HPDE6-E6E7 (cell line): ENCODE measurements at regions not wholly inside any gene's neighbourhood (a gene's known extent, or its start where the extent isn't known, plus 50 kb on each side); places are given as distances from the start of the nearest gene placed in this dataset.

Experiments
- DNase-seq: peaks from one replicate; pipeline ENCODE4 v3.0.0; 2011; ENCODE audit warnings: missing footprints; ENCODE audit errors: extremely low spot score

GRCh38 chr10:3523309-3524050, 261.5 kb downstream of the KLF6 start:
- no peak for DNase-seq

DNA sequence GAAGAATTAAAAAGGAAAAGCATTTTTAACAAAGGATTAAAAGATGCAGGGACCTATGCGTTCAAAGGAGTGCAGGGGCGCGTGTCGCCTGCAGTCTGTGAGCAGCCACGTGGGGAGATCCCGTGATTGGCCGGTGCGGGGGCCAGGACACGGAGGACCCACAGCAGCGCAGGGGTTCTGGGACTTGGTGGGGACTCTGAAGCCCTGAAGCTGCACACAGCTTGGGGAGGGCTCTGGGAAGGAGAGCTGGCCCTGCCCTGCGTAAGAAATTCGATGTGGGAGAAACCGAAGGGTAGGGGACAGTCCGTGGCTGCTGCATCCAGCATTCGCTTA, 268.1 kb downstream of the KLF6 start:
- no peak for DNase-seq

DNA sequence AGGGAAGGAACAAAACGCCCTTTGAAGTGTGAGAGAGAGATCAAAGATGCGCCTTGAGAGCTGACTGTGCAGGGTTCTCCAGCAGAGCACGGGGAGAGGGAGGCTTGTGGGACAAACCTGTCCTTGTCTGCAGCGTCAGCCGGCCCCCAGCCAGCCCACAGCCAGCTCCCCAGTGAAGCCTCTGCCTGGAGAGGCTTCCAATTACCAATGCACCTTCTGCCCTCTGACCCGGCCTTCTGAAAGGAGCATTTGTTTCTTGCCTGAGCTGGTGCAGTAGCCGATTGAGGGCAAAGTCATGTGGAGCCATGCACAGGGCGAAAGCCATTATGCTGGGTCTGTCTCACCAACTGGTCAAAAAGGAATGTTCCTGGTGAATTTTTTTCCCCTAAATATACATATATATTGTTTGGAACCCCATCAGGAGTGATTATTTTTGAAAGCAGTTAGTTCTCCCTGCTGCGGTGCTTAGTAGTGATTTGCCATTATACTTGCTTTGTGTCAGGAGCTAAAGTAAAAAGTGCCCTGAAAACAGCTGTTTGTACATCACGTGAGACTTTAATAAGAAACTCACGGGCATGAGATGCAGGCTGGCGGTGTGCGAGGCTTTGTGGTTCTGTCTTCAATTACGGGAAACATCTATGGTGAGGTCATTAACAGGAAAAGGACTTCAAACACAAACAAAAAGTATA, 268.6 kb downstream of the KLF6 start:
- DNase-seq = no peak

GRCh38 chr10:3514691-3515090, 270.3 kb downstream of the KLF6 start:
- DNase-seq = no peak

DNA sequence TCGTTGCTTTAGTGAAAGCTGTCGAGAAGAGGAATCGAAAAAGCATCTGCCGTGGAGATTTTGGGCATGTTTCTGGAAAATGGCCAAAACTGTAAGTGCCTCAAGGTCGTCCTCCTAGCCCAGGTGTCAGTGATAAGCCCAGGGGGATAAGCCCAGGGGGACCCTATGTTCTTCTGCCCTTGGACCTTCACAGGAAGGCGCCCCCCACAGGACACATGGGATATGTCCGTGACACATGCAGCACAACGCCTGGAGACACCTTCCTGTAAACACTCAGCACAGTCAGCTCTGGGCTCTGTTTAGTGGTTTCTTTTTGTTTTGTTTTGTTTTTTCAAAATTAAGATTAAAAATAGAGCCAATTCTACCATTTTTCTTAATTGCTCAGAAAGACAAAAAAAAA, 272.7 kb downstream of the KLF6 start:
- DNase-seq = no peak

DNA sequence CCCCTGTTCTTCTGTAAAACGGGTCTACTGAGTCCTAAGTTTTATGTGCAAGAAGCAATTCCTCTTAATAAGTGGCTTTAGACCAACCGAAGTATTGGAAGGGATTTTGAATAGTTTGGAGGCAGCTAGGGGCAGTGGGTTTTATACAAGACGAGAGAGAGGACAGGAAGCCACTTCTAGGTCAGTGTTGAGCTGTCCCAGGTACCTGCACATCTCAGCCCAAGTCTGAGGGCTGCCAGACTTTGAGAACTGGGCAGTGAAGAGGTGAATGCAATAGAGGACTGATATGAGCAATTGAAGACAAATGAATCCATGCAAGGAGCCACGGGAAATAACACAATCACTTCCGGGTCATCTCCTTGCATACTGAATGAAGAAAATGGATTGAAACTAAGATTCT, 273.5 kb downstream of the KLF6 start:
- no peak for DNase-seq

- DNase-seq = no peak
These were observed 274.3 kb downstream of the KLF6 start for GRCh38 chr10:3510741-3511140.

DNA sequence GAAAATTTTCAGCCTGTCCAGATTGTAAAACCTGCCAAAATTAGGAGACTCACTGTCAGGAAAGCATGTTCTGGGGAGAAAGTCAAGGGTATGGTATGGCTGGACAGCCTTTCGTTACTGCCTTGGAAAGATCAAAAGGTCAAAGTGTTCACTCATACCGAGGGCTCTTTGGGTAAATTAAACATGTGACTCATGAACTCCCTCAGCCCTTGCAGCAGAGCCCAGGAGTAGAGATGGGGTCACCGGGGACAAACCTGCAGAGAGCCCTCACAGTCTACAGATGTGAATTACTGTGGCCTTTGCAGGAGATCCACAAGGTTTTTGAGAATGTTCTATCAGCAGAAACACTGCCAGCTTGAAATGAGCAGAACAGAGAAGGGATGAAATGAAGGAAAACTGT, 275.7 kb downstream of the KLF6 start:
- no peak for DNase-seq

- no peak for DNase-seq
These were observed 281.7 kb downstream of the KLF6 start for GRCh38 chr10:3503299-3503698.

GRCh38 chr10:3502673-3503072, 282.3 kb downstream of the KLF6 start:
- no peak for DNase-seq

GRCh38 chr10:3500408-3500856, 284.6 kb downstream of the KLF6 start:
- DNase-seq = no peak

GRCh38 chr10:3499120-3499519, 285.9 kb downstream of the KLF6 start:
- DNase-seq = no peak

GRCh38 chr10:3497581-3497980, 287.4 kb downstream of the KLF6 start:
- no peak for DNase-seq

GRCh38 chr10:3496138-3496537, 288.9 kb downstream of the KLF6 start:
- DNase-seq = no peak

DNA sequence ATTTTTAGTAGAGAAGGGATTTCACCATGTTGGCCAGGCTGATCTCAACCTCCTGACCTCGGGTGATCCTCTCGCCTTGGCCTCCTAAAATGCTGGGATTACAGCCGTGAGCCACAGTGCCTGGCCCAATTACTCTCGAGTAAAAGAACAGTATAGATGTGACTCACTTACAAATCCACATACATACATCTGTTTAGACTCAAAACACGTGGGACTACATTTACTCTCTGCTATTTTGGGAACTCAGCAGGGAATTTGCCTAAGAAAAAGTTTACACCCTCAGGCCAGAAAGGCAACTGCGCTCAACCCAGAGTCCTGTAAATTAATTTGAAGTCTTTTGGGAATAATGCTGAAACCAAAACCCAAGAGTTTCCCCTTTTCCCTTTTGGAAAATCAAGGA, 289.7 kb downstream of the KLF6 start:
- DNase-seq = no peak

GRCh38 chr10:3494838-3495230, 290.2 kb downstream of the KLF6 start:
- no peak for DNase-seq

GRCh38 chr10:3494131-3494837, 290.7 kb downstream of the KLF6 start:
- DNase-seq = no peak

GRCh38 chr10:3493621-3494020, 291.4 kb downstream of the KLF6 start:
- DNase-seq = no peak

- no peak for DNase-seq
These were observed 293.4 kb downstream of the KLF6 start for GRCh38 chr10:3491571-3491970.

GRCh38 chr10:3487228-3487627, 297.8 kb downstream of the KLF6 start:
- no peak for DNase-seq

DNA sequence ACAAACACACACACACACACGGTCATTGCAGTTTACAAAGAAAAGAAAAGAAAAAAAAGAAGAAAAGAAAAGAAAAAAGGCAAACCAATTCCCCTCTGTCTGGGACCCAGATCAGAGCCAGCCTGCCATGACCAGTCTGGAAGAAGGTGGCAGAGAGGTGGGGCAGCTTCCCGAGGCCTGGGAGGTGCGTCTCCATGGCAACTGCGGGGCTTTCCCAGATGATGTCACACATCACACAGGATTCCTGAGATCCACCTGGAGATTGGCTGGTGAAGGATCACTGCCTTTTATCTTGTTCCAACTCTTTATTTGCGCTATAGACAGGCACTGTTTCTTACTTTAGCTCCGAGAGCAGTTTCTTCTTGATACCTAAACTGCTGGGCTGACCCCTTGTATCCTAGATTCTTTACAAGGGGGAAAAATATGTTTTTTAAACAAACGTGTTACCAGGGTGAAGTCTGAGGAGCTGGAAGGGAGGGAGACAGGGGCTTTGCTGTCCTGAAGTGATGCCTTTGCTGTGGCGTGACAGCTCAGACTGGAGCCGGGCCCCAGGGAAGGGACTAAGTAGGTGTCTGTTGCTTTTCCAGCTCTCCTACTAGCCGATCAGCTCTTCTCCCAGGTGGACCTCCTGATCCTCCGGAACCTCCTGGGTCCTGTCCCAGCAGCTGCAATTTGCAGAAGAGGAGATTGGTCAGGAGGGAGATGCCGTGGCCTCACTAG, 298.5 kb downstream of the KLF6 start:
- peak; percentile 60 for DNase-seq

GRCh38 chr10:3485057-3485686, 299.8 kb downstream of the KLF6 start:
- no peak for DNase-seq
